MCF 10A (cell line): ENCODE measurements at regions not wholly inside any gene's neighbourhood (a gene's known extent, or its start where the extent isn't known, plus 50 kb on each side); places are given as distances from the start of the nearest gene placed in this dataset.

Experiments used
- BruUV-seq: library from RNA; stranded (reverse); fragments of 400-500 nt; replicated peaks from 2 replicates; lab custom pipeline; 2021; lab: Mats Ljungman, UMichigan
- CTCF ChIA-PET: fragments of 300-600 bp; sonication (Branson Sonifier 250); formaldehyde crosslinking; extraction: SDS; loops from one replicate; lab custom pipeline; 2021; ENCODE audit warnings: antibody characterized with exemption, inconsistent platforms; lab: Yijun Ruan, JAX
- POLR2A ChIA-PET: fragments of 300-600, 350-650 bp; sonication (Branson Sonifier 250); formaldehyde crosslinking; extraction: SDS; loops from one replicate; lab custom pipeline; 2020; ENCODE audit warnings: antibody characterized with exemption, inconsistent platforms; lab: Yijun Ruan, JAX
- DNase-seq: peaks from one replicate; pipeline ENCODE4 v3.0.0-alpha.2; 2018; ENCODE audit not compliant: unreplicated experiment
- H3K27ac Mint-ChIP-seq: one replicate; pipeline ENCODE4 v1.8.0; 2022; ENCODE audit warnings: mild to moderate bottlenecking, low read depth, mixed read lengths; ENCODE audit not compliant: unreplicated experiment
- H3K27me3 Mint-ChIP-seq: one replicate; pipeline ENCODE4 v1.8.0; 2022; ENCODE audit warnings: mixed read lengths; ENCODE audit not compliant: insufficient read depth, unreplicated experiment
- H3K36me3 Mint-ChIP-seq: one replicate; pipeline ENCODE4 v1.8.0; 2022; ENCODE audit warnings: mild to moderate bottlenecking, moderate library complexity, mixed read lengths; ENCODE audit not compliant: insufficient read depth, unreplicated experiment
- H3K4me1 Mint-ChIP-seq: one replicate; pipeline ENCODE4 v1.8.0; 2022; ENCODE audit warnings: mixed read lengths; ENCODE audit not compliant: insufficient read depth, unreplicated experiment
- H3K4me3 Mint-ChIP-seq: one replicate; pipeline ENCODE4 v1.8.0; 2022; ENCODE audit warnings: mild to moderate bottlenecking, moderate library complexity, mixed read lengths; ENCODE audit not compliant: unreplicated experiment
- H3K9me3 Mint-ChIP-seq: one replicate; pipeline ENCODE4 v1.8.0; 2022; ENCODE audit warnings: mixed read lengths; ENCODE audit not compliant: unreplicated experiment
- CTCF ChIP-seq: fragments of 200-600 bp; IDR thresholded peaks from one replicate; pipeline ENCODE4 v1.8.0; 2022; ENCODE audit warnings: antibody characterized with exemption, mild to moderate bottlenecking; ENCODE audit not compliant: unreplicated experiment
- intact Hi-C: fragments of 100-400 bp; cut with micrococcal nuclease; formaldehyde crosslinking; loops from 2 replicates; pipeline ENCODE4 v1.14.1; 2022

DNA sequence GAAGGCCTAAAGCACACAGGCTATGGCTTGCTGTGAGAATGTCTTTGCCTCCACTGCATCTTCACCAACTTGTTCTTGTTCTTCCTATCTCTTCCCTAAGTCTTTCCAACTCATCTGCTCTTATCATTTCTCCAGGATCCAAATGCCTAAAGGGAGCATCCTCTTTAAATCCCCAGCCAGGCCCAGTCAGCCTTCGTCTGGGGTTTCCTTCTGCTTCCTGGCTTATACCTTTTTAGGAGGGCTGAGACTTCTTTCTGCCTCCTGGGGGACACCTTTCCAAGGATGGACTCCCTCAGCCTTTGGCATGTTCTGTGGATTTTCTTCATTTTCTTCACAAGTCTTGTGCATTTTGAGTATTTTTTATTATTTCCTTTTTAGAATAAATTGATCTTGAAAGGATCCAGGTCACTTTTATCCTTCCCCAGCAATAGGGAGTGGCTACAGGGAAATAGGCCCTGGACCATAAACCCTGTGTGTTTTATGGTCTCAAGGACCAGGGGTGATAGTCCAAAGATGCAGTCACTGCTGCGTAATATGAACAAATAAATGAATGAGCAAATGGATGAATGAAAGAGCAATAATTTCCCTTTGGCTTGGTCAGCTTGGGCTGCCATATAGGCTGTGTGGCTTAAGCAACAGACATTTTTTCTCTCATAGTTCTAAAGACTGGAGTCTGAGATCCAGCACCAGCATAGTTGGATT is 122.1 kb upstream of the LRIG1 start:
- H3K9me3 Mint-ChIP-seq: no peaks in the 10 kb centered on the region
- ChIA-PET POLR2A (no interaction called here), CTCF (no interaction called here)
- no peak overlapping the region for H3K27ac Mint-ChIP-seq
- no peak for TF ChIP-seq CTCF
- H3K36me3 Mint-ChIP-seq: no peaks in the 10 kb centered on the region
- no peak overlapping the region for H3K4me3 Mint-ChIP-seq
- no peaks in the 10 kb centered on the region for H3K4me1 Mint-ChIP-seq
- no peaks in the 10 kb centered on the region for H3K27me3 Mint-ChIP-seq
- DNase-seq: no peak
- BruUV-seq: no TSS peak
- intact Hi-C loops: no loop called here

- DNase-seq: no peak
- no peaks in the 10 kb centered on the region for H3K27me3 Mint-ChIP-seq
- H3K27ac Mint-ChIP-seq: no peak overlapping the region
- no peak overlapping the region for H3K4me3 Mint-ChIP-seq
- no peaks in the 10 kb centered on the region for H3K36me3 Mint-ChIP-seq
- no peaks in the 10 kb centered on the region for H3K4me1 Mint-ChIP-seq
- TF ChIP-seq CTCF: no peak
- POLR2A ChIA-PET: no interaction called here
- intact Hi-C loops: no loop called here
- H3K9me3 Mint-ChIP-seq: no peaks in the 10 kb centered on the region
- no TSS peak for BruUV-seq
- CTCF ChIA-PET: interaction anchor here (1.2 kb wide), 1 partner anchor 18 kb away, joined by 3 read pairs; no protein-coding TSS in a partner anchor
These were observed 124.8 kb upstream of the LRIG1 start for GRCh38 chr3:66625505-66626216.

DNA sequence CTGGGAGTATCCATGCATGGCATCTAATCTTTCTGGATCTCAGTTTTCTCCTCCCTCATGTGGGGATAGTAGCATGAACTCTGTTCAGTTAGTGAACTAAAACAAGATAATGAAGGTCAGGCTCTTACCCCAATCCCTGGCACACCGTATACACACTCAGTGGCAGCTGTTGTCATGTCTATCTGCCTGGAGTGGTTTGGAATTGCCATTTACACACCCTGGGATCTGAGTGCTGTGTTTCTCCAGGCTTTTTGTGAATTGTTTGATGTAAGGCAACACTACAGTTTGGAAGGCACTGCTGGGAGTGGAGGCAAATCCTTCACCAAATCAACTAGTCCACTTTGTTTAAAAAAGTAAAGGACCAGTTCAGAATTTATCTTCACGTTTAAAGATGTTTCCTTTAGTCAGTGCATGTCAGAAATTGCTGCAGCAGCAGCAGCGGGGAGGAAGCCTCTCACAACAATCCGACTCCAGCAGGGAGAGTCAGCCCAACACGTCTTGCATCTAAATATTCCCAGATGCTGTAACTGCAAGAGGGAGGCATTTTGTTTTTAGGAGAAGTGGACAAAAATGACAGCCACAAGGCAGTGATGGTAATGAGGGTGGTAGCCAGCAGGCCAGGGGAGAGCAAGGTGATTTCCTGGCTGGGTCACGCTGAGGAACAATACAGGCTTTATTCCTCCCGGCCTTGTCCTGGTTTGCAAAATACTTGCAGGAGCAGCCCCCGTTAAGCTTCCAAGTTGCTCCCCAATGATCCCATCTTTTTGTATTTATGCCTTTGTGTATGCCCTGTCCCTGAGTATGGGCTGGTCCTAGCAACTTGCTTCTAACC is 128.5 kb upstream of the LRIG1 start:
- TF ChIP-seq CTCF: no peak
- Mint-ChIP-seq H3K27ac (no peak overlapping the region), H3K9me3 (no peaks in the 10 kb centered on the region), H3K4me3 (no peak overlapping the region), H3K36me3 (no peaks in the 10 kb centered on the region), H3K27me3 (no peaks in the 10 kb centered on the region), H3K4me1 (no peaks in the 10 kb centered on the region)
- intact Hi-C loops: no loop called here
- BruUV-seq: no TSS peak
- no peak for DNase-seq
- ChIA-PET POLR2A (no interaction called here), CTCF (interaction anchor here (0.6 kb wide), 1 partner anchor 18 kb away, joined by 3 read pairs; no protein-coding TSS in a partner anchor)

DNA sequence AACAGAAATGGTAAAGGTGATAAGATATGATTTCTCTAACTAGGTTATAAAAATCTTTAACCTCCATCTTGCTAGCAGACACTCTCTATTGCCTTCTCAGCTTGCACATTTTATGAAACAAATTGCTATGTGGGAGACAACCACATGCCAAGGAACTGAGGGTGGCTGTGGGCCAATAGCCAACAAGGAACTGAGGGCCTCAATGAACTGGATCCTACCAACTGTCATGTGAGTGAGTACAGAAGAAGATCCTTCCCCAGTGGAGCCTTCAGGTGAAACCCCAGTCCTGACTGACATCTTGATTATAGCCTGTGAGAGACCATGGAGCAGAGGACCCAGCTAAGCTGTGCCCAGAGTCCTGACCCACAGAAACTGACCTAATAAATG is 129.2 kb upstream of the LRIG1 start:
- Mint-ChIP-seq H3K27ac (no peak overlapping the region), H3K4me1 (no peaks in the 10 kb centered on the region), H3K4me3 (no peak overlapping the region), H3K36me3 (no peaks in the 10 kb centered on the region), H3K9me3 (no peaks in the 10 kb centered on the region), H3K27me3 (no peaks in the 10 kb centered on the region)
- POLR2A ChIA-PET: no interaction called here
- BruUV-seq: no TSS peak
- DNase-seq: no peak
- CTCF ChIA-PET: interaction anchor here (0.6 to 0.7 kb wide), 3 partner anchors 12 to 19 kb away, joined by 3 to 4 read pairs (median 3); no protein-coding TSS in a partner anchor
- intact Hi-C loops: no loop called here
- no peak for TF ChIP-seq CTCF
